ENCODE measurements at regions not wholly inside any gene's neighbourhood (a gene's known extent, or its start where the extent isn't known, plus 50 kb on each side); places are given as distances from the start of the nearest gene placed in this dataset.

DNA sequence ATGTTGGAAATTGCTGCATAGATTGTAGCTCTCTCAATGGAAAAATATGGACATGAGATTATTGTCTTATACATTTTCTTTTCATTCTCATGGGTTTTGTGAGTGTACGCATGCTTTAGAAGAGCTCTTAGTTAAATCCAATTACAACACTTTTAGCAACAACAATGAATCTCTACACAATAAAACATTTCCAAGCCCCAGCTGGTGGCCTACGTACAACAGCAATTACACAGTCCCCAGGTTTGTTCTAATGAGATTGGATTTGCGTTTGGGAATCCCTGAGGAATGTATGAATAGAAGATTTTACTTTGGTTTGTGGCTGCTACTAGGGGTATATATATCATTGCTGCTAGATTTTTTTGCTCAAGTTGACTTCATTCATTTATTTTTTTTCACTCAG is 98.6 kb downstream of the FHDC1 start:
- DNase-seq (ENCODE audit: low read depth in 2 of 2, low spot score in 1 of 2): no peak

DNA sequence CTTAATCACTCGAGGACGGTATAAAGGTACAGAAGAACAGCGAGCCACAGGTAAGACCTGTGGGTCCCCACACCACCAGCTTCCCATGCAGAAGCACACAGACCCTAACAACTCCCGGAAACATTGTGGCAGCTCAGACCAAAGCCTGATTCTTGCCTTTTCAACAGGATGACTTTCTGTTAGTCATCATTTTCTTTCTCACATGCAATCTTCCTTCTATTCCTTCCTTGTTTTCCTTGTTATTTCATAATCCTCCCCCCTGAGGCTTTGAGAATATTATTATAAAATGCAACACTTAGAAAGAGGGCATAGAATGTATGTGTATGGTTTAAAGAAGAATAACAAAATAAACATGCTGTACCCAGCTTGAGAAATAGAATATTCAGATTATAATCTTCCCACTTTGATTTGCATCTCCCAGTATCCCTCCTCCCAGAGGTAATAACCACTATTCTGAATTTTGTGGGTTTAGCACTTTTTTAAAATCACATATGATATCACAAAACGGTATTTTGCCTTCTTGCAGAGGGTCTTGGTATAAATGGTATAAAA is 100.9 kb downstream of the FHDC1 start:
- DNase-seq (ENCODE audit: low read depth in 2 of 2, low spot score in 1 of 2): no peak

DNA sequence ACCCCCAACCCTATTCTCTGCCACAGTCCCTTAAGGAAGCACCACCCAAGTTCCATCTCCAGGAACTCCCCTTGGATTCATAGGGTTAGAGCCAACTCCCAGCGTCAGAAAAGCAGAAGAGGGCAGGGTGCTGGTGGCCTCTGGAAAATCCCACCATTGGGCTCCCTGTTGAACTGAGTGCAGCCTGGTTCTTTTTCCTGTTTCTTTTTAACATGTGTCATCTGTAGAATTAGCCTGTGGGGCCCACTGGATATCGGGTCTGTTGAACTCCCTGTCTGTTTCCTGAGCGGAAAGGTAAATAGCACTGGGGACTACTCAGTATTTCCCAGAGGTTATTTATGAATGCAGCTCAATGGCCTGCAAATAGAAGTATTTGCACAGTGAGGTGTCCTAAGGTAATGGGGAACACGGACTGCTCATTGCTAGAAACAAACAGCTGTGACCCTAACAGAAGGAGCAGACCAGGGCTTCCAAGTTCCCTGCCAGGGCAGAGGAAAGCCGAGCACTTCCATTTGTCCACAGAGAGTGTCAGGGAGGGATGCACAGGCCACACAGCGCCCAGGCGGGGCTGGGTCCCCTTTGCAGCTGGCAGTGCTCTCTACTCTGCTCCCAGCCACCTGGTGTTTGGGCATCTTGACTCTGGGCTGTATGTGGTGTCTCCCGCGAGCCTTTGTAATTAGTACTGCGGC is 102.6 kb downstream of the FHDC1 start:
- no peak for DNase-seq (ENCODE audit: low read depth in 2 of 2, low spot score in 1 of 2)

DNA sequence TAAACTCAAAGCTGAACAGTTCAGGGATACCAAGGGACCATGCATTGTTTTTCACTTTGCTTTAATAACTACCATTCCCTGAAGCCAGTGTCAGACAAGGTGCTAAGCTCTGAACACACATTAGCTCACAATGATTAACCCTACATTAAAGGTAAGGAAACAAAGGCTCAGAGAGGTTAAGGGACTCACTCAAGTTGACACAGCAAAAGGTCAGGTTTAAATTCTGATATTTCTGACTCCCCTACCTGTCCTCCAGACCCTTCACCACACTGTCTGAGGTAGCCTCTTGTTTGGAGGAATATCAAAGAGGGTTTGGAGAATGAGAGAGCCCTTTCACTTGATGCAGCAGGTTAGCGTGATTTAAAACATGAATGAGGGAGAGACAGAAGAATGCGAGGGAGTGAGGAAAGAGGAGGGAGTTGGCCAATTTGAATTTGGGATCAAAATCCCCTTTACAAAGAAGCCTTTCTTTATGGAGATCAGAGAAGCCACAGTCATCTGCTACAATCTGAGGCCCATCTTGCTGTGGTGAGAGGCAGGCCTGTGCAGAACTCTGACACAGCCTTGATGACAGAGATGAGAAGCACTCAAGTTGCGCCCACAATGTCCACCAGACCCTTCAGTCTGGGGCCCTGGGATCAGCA is 103.5 kb downstream of the FHDC1 start:
- no peak for DNase-seq (ENCODE audit: low read depth in 2 of 2, low spot score in 1 of 2)

DNA sequence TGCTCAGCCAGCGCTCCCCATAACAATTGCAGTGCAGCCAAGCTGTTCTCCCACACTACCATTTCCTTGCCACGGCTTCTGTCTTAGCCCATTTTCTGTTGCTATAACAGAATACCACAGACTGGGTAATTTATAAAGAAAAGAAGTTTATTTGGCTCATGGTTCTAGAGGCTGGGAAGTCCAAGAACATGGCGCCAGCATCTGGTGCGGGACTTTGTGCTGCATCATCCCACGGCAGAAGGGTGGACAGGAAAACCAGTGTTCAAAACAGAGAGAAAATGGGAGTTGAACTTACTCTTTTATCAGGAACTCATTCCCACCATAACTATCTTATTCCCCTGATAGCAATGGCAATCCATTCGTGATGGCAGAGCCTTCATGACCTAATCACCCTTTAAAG is 104.6 kb downstream of the FHDC1 start:
- DNase-seq (ENCODE audit: low read depth in 2 of 2, low spot score in 1 of 2): no peak

DNA sequence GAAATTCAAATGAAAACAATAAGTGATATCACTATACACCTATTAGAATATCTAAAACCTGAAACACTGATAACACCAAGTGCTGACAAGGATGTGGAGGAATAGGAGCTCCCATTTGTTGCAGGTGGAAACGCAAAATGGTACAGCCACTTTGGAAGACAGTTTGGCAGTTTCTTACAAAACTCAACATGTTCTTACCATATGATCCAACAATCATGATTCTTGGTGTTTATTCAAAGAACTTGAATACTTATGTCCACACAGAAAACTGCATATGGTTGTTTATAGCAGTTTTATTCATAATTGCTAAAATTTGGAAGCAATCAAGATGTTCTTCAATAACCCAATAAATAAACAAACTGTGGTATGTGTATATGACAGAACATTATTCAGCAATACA is 107.9 kb downstream of the FHDC1 start:
- no peak for DNase-seq (ENCODE audit: low read depth in 2 of 2, low spot score in 1 of 2)

DNA sequence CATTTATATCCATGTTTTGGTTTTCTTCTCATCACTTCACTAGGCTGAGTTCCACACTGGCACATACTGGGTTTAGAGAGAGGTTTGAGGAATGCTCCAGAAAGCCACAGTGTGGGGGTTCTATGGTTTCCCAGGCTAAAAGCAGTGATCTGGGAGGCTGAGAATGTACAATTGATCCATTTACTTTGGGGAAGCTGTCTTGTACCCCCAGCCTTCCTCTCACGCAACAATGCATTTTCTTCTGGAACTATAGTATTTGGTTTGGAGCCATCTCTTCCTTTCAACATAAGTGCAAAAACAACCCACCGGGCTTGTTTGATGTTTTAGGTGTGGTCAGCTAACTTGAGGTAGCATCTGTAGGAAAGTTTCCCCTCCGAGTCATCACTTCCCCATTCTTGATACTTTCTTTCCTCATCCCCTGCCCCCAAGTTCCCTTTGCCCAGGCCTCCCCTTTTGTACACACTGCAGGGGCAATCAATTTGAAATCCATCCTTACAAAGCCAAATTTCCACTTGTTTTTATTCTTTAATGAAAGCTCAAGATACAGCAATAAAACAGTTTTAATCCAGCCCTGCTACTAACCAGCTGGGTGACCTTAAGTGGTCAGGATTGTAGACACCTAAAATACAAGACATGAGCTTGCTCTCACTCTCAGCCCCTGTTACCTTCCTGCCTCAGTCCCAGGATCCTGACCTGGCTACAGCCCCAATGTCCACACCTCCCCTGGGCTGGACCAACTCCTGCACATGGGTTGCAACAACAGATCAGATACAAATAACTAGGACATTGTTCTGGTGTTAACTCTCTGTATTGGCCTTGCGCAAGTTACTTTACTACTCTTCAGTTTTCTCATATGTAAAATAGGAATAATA is 109.2 kb downstream of the FHDC1 start:
- no peak for DNase-seq (ENCODE audit: low read depth in 2 of 2, low spot score in 1 of 2)

DNA sequence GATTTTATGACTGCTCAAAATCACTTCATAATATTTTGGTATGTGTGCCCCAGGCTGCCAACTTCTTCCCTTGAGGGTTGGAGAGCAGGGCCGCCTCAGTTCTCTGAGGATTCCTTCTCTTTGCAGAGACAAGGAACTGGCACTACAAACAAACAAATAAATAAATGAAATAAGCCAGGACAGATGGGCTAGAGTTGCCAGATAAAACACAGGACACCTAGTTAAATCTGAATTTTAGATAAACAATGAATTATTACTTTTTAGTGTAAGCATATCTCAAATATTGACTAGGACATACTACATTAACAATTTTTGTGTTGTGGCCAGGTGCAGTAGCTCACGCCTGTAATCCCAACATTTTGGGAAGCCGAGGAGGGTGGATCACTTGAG is 122.5 kb downstream of the FHDC1 start:
- DNase-seq (ENCODE audit: low read depth in 2 of 2, low spot score in 1 of 2): no peak

DNA sequence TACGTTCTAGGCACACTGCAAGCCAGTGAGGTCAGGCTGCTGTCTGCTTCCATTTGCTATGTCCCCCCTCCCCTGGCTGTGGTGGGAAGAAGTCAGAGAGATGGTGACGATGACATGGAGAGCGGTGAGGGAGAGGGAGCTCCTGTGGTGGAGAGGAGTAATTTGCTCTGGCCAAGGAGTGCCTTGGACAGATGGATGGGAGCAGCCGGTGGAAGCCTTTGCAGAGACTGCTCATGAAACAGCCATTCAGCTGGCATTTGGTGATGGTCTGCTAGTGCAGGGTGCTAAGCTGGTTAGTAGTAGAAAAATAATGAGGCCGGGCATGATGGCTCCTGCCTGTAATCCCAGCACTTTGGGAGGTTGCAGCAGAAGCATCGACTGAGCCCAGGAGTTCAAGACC is 124.1 kb downstream of the FHDC1 start:
- DNase-seq (ENCODE audit: low read depth in 2 of 2, low spot score in 1 of 2): no peak

DNA sequence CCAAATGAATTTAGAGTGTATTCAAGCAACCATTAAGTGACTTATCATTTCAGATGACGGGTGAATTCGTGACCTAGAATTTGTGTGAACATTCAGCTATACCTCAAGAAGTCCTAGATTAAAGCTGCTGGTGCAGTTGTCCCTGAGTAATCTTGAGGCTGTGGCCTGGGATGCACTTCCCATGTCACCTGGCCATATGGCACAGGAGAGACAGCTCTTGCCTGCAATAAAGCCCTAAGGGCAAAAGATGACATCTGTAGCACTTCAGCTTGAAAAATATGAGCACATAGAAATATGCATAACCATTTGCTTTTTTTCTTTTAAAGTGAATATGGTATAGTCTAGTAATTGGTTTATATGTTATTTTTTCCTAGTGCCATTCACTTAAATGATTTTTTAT is 125.8 kb downstream of the FHDC1 start:
- no peak for DNase-seq (ENCODE audit: low read depth in 2 of 2, low spot score in 1 of 2)

DNA sequence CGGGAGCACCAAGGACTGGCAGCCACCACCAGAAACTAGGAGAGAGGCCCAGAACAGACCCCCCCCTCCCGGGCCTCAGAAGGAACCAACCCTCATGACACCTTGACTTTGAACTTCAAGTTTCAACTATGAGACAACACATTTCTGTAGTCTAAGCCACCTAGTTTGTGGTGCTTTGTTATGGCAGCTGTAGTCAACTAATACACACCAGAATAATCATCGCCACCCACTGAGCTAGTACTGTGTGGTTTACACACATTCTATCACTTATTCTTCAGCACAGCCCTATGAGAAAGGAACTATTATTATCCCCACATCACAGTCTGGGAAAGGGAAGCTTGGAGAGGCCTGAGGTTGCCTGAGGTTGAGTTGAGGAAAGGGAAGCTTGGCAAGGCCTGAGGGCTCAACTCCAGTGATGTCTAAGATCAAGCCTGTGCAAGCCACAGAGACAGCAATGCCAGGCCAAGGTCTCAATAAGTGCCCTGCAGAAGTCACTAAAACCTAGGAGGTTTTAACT is 126.6 kb downstream of the FHDC1 start:
- DNase-seq (ENCODE audit: low read depth in 2 of 2, low spot score in 1 of 2): no peak

DNA sequence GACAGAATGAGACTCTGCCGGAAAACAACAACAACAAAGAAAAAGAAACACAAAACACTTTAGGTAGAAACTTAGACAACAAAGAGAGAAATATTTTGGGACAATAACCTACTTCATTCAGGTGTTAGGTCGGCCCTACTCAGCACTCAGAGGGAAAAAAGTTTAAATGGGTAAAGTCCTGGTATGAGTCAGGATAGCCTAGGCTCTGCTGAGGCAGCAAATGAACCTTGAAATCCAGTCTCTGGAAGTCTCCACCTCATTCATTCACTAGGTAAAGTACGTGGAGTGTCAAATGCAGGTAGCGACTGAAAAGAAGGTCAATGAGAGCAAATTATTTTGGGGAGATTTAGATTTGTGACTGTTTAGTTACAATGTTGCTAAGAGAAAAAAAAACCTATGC is 127.4 kb downstream of the FHDC1 start:
- DNase-seq (ENCODE audit: low read depth in 2 of 2, low spot score in 1 of 2): no peak

DNA sequence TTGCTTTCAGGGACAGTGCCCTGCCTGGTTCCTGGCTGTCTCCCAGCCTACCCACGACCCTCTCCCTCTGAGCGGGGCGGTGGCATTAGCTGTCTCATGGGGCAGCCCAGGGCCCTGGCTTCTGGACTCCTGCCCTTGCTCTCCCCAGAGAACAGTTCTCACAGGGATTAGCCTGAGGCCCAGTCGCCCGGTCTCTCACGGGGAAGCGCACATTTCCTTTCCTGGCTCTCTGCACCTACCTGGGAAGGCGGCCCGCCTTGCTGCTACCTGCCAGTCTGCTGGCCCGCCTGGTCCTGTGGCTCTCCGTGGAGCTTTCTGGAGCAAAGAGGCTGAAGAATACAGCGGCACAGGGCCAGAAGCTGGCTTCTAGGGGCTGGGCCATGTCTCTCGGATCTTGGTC is 128.4 kb downstream of the FHDC1 start:
- no peak for DNase-seq (ENCODE audit: low read depth in 2 of 2, low spot score in 1 of 2)

DNA sequence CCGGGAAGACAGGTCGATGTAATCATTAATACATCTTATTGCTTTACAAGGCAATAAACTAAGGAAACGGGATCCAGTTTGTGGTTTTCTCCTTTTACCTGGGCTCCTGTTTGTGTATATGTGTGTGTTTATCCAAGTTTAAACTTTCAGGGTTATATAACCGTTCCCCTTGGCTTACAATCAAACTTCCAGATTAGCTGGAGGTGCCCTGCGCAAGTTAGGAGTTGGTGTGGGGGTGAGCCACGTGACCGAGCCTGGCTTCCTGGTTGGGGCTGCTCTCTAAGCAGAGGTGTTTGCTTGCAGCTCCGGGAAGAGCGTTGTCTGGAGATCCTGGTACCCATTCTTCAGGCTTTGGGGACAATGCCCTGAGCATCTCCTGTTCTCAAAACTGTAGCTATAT is 129.2 kb downstream of the FHDC1 start:
- no peak for DNase-seq (ENCODE audit: low read depth in 2 of 2, low spot score in 1 of 2)

DNA sequence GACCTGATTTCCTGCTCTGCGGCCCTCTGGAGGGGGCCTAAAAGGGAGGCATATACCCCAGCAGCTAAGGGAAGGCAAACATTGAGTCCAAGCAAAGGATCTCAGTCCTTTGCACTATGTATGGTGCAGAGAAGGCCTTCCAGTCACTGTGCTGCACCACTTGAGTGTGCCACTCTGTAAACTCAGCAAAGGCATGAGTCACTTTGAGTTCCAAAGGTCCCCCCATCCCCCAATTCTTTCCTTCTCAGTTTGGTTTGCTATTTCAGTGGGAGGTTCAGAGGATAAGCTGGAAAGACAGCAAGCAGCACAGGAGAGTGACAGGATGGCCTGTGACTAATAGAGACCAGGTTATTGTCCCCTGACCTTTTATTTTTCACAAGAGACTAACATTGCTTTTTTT is 131.3 kb downstream of the FHDC1 start:
- DNase-seq (ENCODE audit: low read depth in 2 of 2, low spot score in 1 of 2): no peak

DNA sequence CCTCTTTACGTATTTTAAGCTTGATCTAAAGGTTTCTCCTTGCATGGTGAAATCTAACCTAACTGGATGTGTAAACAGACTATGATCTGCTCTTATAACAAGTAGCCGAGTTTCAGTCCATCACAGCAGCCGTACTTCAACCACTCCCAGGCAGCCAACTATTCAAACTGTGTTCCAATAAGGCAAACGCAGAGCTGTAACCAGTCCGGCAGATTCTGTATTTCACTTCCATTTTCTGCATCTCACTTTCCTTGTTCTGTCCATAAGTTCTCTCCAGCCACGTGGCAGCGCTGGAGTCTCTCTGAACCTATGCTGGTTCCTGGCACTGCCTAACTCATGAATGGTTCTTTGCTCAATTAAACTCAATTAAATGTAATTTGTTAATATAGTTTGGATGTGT is 132.6 kb downstream of the FHDC1 start:
- DNase-seq (ENCODE audit: low read depth in 2 of 2, low spot score in 1 of 2): no peak

DNA sequence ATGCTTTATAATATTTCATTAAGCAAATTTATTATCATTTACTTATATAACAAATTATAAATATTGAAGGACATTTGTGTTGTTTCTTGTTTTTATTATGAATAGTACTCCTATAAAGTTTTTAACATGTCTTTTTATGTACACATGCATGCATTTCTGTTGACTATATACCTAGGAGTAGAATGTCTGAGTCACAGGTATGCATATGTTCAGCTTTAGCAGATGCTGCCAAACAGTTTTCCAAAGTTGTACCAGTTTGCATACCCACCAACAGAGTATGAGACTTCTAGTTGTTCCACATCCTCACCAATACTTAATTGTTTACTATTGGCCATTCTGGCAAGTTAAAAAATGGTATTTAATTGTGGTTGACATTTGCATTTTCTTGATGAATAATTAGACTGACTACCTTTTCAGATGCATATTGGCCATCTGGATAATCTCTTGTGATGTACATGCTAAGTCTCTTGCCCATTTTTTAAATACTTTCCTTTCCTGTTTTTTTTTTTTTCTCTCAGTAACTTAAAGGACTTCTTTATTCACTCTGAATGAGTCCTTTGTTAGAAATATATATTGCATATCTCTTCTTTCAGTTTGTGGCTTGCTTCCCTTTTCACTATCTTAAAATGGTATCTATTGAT is 132.2 kb upstream of the TRIM2 start:
- no peak for DNase-seq (ENCODE audit: low read depth in 2 of 2, low spot score in 1 of 2)

DNA sequence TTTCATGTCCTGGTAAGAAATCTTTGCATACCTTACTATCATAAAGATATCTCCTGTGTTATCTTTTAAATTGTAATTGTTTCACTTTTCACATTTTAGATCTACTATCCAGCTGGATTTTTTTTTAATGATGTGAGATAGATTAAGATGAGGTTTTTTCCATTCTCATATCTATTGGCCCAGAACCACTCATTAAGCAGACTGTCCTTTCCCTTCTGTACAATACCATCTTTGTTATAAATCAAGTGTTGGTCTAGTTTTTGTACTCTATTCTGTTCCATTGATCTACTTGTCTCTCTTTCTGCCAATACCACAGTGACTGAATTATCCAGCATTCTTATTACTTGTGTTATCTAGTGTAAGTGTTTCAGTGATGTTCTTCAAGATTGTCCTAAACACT is 131.6 kb upstream of the TRIM2 start:
- no peak for DNase-seq (ENCODE audit: low read depth in 2 of 2, low spot score in 1 of 2)

DNA sequence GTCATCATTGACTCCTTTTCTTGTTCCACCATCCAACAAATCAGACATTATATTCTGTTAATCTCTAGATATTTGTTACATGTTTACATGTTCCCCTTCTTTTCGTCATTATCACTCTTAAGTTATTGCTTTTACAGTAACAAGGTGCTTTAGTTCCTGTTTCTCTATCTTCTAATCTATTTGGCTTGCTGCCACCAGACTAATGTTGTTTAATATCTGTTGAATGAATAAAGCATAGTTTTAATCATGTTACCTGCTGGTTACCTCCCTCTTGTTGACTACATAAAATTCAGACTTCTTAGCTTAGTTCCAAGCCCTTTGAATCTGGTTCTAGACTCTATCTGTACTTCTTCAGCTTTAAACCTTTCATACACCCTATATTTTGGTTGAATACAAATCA is 129.8 kb upstream of the TRIM2 start:
- DNase-seq (ENCODE audit: low read depth in 2 of 2, low spot score in 1 of 2): no peak

DNA sequence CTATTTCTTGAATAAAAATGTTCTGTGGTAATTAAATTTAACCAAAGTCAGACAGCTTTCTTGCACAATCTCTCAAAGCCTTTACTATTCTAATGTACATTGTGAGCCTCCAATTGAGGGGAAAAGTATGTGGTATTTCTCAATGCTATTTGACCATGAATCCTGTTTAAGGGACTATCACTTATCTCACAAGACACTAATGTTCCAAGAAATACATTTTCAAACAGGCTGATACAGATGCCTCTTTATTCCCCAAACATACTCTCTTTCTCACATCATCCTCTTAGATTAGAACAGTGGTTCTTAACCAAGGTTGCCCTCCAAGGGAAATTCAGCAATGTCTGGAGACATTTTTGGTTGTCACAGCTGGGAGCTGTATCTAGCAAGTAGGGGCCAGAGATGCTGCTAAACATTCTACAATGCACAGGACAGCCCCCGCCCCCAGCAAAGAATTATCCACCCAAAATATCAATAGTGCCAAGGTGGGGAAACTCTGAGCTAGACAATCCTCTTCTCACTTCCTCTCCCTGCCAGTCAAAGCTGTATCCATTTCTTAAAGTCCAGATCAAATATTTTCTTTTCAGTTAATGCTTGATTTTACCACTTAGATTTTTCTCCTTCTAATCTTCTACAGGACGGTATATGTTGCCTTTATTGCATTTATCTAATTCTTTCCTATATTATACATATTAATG is 129.2 kb upstream of the TRIM2 start:
- no peak for DNase-seq (ENCODE audit: low read depth in 2 of 2, low spot score in 1 of 2)

All from stimulated activated CD8-positive, alpha-beta memory T cell treated with anti-CD3 and anti-CD28 coated beads, Interleukin-4, amount 100 ng/mL, for 4 hours (primary cell).